ENCODE measurements at regions not wholly inside any gene's neighbourhood (a gene's known extent, or its start where the extent isn't known, plus 50 kb on each side); places are given as distances from the start of the nearest gene placed in this dataset.

DNA sequence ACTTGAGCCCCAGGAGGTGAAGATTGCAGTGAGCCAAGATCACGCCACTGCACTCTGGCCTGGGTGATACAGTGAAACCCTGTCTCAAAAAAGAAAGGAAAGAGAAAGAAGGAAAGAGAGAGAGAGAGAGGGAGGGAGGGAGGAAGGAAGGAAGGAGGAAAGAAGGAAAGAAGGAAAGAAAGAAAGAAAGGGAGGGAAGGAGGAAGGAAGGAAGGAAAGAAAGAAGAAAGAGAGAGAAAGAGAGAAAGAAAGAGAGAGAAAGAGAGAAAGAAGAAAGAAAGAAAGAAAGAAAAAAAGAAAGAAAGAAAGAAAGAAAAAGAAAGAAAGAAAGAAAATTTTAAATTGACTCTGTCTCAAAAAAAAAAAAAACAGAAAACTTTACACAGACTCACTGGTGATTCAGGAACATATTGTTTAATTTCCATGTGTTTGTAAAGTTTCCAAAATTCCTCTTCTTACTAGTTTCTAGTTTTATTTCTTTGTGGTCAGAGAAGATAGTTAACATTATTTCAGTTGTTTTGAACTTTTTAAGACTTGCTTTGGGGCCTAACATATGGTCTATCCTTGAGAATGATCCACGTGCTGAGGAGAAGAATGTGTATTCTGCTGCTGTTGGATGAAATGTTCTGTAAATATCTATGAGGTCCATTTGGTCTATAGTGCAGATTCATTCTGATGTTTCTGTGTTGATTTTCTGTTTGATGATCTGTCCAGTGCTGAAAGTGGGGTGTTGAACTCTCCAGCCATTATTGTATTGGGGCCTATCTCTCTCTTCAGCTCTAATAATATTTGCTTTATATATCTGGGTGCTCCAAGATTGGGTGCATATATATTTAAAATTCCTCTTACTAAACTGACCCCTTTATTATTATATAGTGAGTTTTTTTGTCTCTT, 204.4 kb upstream of the SERP2 start:
- TF ChIP-seq, protein P1, sequence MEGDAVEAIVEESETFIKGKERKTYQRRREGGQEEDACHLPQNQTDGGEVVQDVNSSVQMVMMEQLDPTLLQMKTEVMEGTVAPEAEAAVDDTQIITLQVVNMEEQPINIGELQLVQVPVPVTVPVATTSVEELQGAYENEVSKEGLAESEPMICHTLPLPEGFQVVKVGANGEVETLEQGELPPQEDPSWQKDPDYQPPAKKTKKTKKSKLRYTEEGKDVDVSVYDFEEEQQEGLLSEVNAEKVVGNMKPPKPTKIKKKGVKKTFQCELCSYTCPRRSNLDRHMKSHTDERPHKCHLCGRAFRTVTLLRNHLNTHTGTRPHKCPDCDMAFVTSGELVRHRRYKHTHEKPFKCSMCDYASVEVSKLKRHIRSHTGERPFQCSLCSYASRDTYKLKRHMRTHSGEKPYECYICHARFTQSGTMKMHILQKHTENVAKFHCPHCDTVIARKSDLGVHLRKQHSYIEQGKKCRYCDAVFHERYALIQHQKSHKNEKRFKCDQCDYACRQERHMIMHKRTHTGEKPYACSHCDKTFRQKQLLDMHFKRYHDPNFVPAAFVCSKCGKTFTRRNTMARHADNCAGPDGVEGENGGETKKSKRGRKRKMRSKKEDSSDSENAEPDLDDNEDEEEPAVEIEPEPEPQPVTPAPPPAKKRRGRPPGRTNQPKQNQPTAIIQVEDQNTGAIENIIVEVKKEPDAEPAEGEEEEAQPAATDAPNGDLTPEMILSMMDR (IDR thresholded peaks at IDR 0.05; ENCODE audit: borderline replicate concordance, extremely low read depth, insufficient read depth), result no peak
- intact Hi-C loops (cut with DNase I), result no loop called here
- H3K36me3 ChIP-seq (ENCODE audit: control insufficient read depth in 2 of 3, insufficient read depth in 3 of 3, low read length in 3 of 3), result no peaks in the 10 kb centered on the region
- H3K4me1 ChIP-seq (ENCODE audit: control insufficient read depth in 2 of 3, insufficient read depth in 2 of 3, low read depth in 1 of 3, low read length in 3 of 3), result no peaks in the 10 kb centered on the region
- H3K27ac ChIP-seq (ENCODE audit: low read depth in 2 of 2, low read length in 2 of 2), result no peak overlapping the region
- no peaks in the 10 kb centered on the region for H3K9me3 ChIP-seq (ENCODE audit: control insufficient read depth in 2 of 3, insufficient read depth in 1 of 3, low read length in 3 of 3)
- FAIRE-seq (no peak), DNase-seq (no peak)
- no peak overlapping the region for H3K9ac ChIP-seq (ENCODE audit: low read length in 3 of 3)
- H3K27me3 ChIP-seq (ENCODE audit: control insufficient read depth, insufficient read depth, low read length), result no peaks in the 10 kb centered on the region
- H3K4me3 ChIP-seq (ENCODE audit: low read length in 3 of 3), result no peak overlapping the region

DNA sequence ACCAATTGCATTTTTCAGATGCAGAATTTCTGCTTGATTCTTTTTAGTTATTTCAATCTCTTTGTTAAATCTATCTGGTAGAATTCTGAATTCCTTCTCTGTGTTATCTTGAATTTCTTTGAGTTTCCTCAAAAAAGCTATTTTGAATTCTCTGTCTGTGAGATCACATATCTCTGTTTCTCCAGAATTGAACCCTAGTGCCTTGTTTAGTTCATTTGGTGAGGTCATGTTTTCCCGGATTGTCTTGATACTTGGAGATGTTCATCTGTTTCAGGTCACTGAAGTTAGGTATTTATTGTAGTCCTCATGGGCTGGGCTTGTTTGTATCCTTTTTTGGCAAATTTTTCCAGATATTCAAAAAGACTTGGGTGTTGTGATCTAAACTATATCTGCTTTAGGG, 202.9 kb upstream of the SERP2 start:
- no peak for DNase-seq
- Histone ChIP-seq H3K4me3 (ENCODE audit: low read length in 3 of 3) (no peak overlapping the region), H3K27ac (ENCODE audit: low read depth in 2 of 2, low read length in 2 of 2) (no peak overlapping the region), H3K36me3 (ENCODE audit: control insufficient read depth in 2 of 3, insufficient read depth in 3 of 3, low read length in 3 of 3) (no peaks in the 10 kb centered on the region), H3K4me1 (ENCODE audit: control insufficient read depth in 2 of 3, insufficient read depth in 2 of 3, low read depth in 1 of 3, low read length in 3 of 3) (peaks cover 0 to 5% (median 0%) of the 10 kb centered on the region in 3 donors), H3K9ac (ENCODE audit: low read length in 3 of 3) (no peak overlapping the region), H3K9me3 (ENCODE audit: control insufficient read depth in 2 of 3, insufficient read depth in 1 of 3, low read length in 3 of 3) (no peaks in the 10 kb centered on the region), H3K27me3 (ENCODE audit: control insufficient read depth, insufficient read depth, low read length) (no peaks in the 10 kb centered on the region)
- intact Hi-C loops (cut with DNase I), result no loop called here
- no peak for FAIRE-seq
- TF ChIP-seq, protein P1 (IDR thresholded peaks at IDR 0.05; ENCODE audit: borderline replicate concordance, extremely low read depth, insufficient read depth), result no peak

DNA sequence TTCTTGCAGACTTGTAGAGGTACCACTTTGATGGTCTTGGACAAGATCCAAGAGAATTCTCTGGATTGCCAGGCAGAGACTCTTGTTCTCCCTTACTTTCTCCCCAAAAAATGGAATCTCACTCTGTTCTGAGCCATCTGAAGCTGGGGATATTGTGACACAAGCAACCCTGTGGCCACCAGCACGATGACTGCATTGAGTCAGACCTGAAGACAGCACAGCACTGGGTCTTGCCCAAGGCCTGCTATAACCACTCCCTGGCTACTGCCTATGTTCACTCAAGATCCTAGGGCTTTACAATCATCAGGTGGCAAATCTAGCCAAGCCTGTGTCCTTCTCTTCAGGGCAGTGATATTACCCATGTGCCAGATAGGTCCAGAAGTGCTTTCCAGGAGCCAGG, 202.5 kb upstream of the SERP2 start:
- intact Hi-C loops (cut with DNase I), result no loop called here
- Histone ChIP-seq H3K4me3 (ENCODE audit: low read length in 3 of 3) (no peak overlapping the region), H3K4me1 (ENCODE audit: control insufficient read depth in 2 of 3, insufficient read depth in 2 of 3, low read depth in 1 of 3, low read length in 3 of 3) (peaks cover 0 to 5% (median 0%) of the 10 kb centered on the region in 3 donors)

More for the DNA sequence above, 202.5 kb upstream of the SERP2 start:
- FAIRE-seq (no peak), DNase-seq (no peak)
- no peak overlapping the region for H3K9ac ChIP-seq (ENCODE audit: low read length in 3 of 3)
- no peak overlapping the region for H3K27ac ChIP-seq (ENCODE audit: low read depth in 2 of 2, low read length in 2 of 2)
- no peaks in the 10 kb centered on the region for H3K27me3 ChIP-seq (ENCODE audit: control insufficient read depth, insufficient read depth, low read length)
- H3K9me3 ChIP-seq (ENCODE audit: control insufficient read depth in 2 of 3, insufficient read depth in 1 of 3, low read length in 3 of 3), result no peaks in the 10 kb centered on the region
- TF ChIP-seq, protein P1 (IDR thresholded peaks at IDR 0.05; ENCODE audit: borderline replicate concordance, extremely low read depth, insufficient read depth), result no peak
- H3K36me3 ChIP-seq (ENCODE audit: control insufficient read depth in 2 of 3, insufficient read depth in 3 of 3, low read length in 3 of 3), result no peaks in the 10 kb centered on the region

All from kidney (tissue), 13 donors.